ENCODE measurements at regions not wholly inside any gene's neighbourhood (a gene's known extent, or its start where the extent isn't known, plus 50 kb on each side); places are given as distances from the start of the nearest gene placed in this dataset.

DNA sequence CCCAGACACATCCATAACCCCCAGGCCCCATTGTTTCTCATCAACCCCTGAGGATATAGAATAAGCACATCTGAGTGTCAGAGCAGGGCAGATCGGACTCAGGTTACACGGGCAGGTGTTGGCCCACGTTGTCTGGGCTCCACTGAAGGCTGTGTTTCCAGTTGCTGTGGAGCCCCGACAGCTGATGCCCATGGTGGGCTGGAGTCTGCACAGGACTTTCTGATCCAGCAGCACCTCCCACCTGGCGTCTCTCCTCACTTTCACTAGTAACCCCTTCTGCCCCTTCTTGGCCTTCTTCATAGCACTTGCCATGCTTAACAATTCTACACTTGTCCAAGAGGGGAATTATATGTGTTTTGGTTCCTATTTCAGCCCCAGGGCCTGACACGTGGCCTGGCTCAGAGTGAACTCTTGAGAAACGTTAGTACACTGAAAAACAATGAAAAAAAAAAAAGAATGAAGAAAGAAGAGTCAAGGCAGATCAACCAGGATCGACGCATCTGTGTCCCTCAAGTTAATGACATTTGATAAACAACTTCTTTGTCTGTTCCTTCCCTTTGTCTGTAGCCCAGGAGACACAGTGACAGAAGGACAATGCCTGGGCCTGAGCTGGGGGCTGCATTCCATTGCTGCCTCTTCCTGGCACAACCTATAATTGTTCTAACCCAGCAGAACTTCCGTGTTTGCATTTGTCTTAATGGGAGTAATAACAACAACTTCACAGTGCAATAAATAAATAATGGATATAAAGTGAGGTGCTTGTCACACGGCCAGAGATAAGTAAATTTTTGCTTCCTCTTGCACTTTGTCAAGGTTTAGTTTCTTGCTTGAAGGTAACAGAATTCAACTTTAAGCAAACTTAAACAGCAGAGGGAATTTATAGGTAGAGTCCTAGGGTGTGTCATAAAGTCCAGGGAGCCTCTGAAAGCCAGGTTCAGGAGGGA lies 224.2 kb upstream of the SSTR4 start (continued):
- no peak for TF ChIP-seq MAFK (IDR thresholded peaks at IDR 0.05; ENCODE audit: low read depth, low read length)

DNA sequence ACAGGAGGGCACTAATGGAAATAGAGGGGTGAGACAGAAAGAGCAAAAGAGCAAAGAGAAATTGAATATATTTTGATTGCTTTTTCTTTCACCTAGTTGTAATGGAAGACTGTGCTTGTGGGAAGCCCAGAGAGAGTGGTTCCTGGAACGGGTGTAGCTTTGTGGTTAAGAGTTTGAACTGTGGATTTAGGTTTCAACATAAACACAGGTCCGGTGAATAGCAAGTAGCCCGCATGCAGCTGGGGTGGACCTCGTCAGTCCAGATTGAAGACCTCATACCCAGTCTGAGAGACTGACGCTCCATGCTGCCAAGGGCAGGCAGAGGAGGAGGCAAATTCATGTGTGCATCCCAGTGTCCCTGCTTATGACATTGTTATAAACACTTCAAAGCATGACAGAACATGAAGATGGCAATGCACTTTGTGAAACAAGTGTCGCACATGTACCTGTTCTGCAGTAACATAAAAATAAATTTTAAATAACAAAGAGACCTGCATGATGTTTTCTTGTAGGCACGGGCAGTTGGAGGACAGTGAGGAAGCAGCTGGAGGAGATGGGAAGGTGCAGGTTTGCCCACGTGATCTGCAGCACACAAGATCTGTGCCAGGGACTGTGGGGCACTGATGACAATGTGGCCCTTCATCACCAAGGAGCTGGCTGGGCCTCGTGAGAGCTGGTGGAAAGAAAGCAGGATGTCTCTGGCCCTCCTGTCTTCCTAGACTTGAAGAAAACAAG lies 220.5 kb upstream of the SSTR4 start:
- no peak overlapping the region for H4K5ac ChIP-seq (ENCODE audit: low read depth, low read length)
- H2AK5ac ChIP-seq (ENCODE audit: low read depth, low read length): no peak overlapping the region
- H2BK20ac ChIP-seq (ENCODE audit: low read depth, low read length): no peak overlapping the region
- H3K4me2 ChIP-seq (ENCODE audit: low read depth, low read length): no peak overlapping the region
- no peak overlapping the region for H2BK5ac ChIP-seq (ENCODE audit: low read depth, low read length, poor library complexity, severe bottlenecking)
- ATAC-seq (ENCODE audit: low read depth) (no peak), DNase-seq (peak; percentile 5)
- H4K91ac ChIP-seq (ENCODE audit: insufficient read depth, low read depth, low read length): no peak overlapping the region
- H3K4me1 ChIP-seq (ENCODE audit: control insufficient read depth, insufficient read depth, low read length): no peaks in the 10 kb centered on the region
- H2AK9ac ChIP-seq (replicated peaks; ENCODE audit: low read depth, low read length, poor library complexity): no peak overlapping the region
- H3K4ac ChIP-seq (ENCODE audit: low read depth, low read length): no peak overlapping the region
- dilution Hi-C loops (cut with HindIII; ENCODE audit: low sequenced_read_pairs, unreplicated experiment) (no loop called here), in situ Hi-C loops (cut with MboI; ENCODE audit: low sequenced_read_pairs) (no loop called here), intact Hi-C loops (cut with micrococcal nuclease) (no loop called here)
- H3K14ac ChIP-seq (replicated peaks; ENCODE audit: low read depth, low read length): no peak overlapping the region
- no peak overlapping the region for H4K8ac ChIP-seq (ENCODE audit: low read depth in 2 of 2, low read length in 2 of 2)
- no peak overlapping the region for H2AFZ ChIP-seq (replicated peaks; ENCODE audit: low read length, poor library complexity)
- H2BK120ac ChIP-seq (ENCODE audit: low read depth, low read length): no peak overlapping the region
- H3K56ac ChIP-seq (ENCODE audit: extremely low read depth, insufficient read depth, low read length): no peak overlapping the region
- no peaks in the 10 kb centered on the region for H3K9me3 ChIP-seq (ENCODE audit: control insufficient read depth, insufficient read depth, low read length)
- no peak overlapping the region for H3K23ac ChIP-seq (ENCODE audit: low read depth, low read length)
- H3K27ac ChIP-seq (ENCODE audit: insufficient read depth, low read length): no peak overlapping the region
- H3K9me1 ChIP-seq (ENCODE audit: insufficient read depth, low read length): no peaks in the 10 kb centered on the region
- no peaks in the 10 kb centered on the region for H4K20me1 ChIP-seq (ENCODE audit: insufficient read depth, low read length)
- H3K18ac ChIP-seq (ENCODE audit: low read depth, low read length): no peak overlapping the region
- H3K79me1 ChIP-seq (ENCODE audit: low read depth in 1 of 2, low read length in 2 of 2): no peaks in the 10 kb centered on the region
- H2BK15ac ChIP-seq (ENCODE audit: low read depth, low read length): no peak overlapping the region
- POLR2A ChIA-PET (ENCODE audit: unreplicated experiment): no interaction called here
- H3K4me3 ChIP-seq (ENCODE audit: insufficient read depth, low read depth, low read length): no peak overlapping the region
- peaks cover 27% of the 10 kb centered on the region for H3K27me3 ChIP-seq (ENCODE audit: control insufficient read depth, insufficient read depth, low read length)
- H3K36me3 ChIP-seq (ENCODE audit: control insufficient read depth, insufficient read depth, low read length): no peaks in the 10 kb centered on the region
- CTCF ChIA-PET: no interaction called here
- BruUV-seq (replicated peaks): no TSS peak
- 43% methylated on average over 5 of the region's 9 CpGs; no CpG with 5 or more reads in 1 of the 2 experiments for WGBS, 2 experiments (ENCODE audit: extremely low coverage in 2 of 2, insufficient read length in 1 of 2)
- no peak overlapping the region for H3K9ac ChIP-seq (ENCODE audit: low read depth, low read length)
- no peak for TF ChIP-seq NFE2L2 (IDR thresholded peaks at IDR 0.05; ENCODE audit: low read depth, low read length)
- TF ChIP-seq FOS (IDR thresholded peaks at IDR 0.05; ENCODE audit: low read depth, low read length): no peak
- TF ChIP-seq POLR2A (IDR thresholded peaks at IDR 0.05; ENCODE audit: low read depth, low read length): no peak
- TF ChIP-seq, protein P1, sequence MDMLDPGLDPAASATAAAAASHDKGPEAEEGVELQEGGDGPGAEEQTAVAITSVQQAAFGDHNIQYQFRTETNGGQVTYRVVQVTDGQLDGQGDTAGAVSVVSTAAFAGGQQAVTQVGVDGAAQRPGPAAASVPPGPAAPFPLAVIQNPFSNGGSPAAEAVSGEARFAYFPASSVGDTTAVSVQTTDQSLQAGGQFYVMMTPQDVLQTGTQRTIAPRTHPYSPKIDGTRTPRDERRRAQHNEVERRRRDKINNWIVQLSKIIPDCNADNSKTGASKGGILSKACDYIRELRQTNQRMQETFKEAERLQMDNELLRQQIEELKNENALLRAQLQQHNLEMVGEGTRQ (IDR thresholded peaks at IDR 0.05; ENCODE audit: low read depth, low read length): no peak
- TF ChIP-seq BHLHE40 (IDR thresholded peaks at IDR 0.05; ENCODE audit: low read depth, low read length): no peak
- TF ChIP-seq, protein P2, sequence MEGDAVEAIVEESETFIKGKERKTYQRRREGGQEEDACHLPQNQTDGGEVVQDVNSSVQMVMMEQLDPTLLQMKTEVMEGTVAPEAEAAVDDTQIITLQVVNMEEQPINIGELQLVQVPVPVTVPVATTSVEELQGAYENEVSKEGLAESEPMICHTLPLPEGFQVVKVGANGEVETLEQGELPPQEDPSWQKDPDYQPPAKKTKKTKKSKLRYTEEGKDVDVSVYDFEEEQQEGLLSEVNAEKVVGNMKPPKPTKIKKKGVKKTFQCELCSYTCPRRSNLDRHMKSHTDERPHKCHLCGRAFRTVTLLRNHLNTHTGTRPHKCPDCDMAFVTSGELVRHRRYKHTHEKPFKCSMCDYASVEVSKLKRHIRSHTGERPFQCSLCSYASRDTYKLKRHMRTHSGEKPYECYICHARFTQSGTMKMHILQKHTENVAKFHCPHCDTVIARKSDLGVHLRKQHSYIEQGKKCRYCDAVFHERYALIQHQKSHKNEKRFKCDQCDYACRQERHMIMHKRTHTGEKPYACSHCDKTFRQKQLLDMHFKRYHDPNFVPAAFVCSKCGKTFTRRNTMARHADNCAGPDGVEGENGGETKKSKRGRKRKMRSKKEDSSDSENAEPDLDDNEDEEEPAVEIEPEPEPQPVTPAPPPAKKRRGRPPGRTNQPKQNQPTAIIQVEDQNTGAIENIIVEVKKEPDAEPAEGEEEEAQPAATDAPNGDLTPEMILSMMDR (conservative IDR thresholded peaks at IDR 0.05; ENCODE audit: low read depth, low read length): no peak
- TF ChIP-seq CHD1 (IDR thresholded peaks at IDR 0.05; ENCODE audit: low read depth, low read length): no peak
- no peak for TF ChIP-seq RFX5 (IDR thresholded peaks at IDR 0.05; ENCODE audit: low read depth, low read length)
- TF ChIP-seq MAFK (IDR thresholded peaks at IDR 0.05; ENCODE audit: low read depth, low read length): no peak
- no peak for TF ChIP-seq SMC3 (IDR thresholded peaks at IDR 0.05; ENCODE audit: low read depth, low read length)
- TF ChIP-seq RAD21 (IDR thresholded peaks at IDR 0.05; ENCODE audit: low read length): no peak
- no peak for TF ChIP-seq RCOR1 (IDR thresholded peaks at IDR 0.05; ENCODE audit: insufficient replicate concordance, low read length)
